ENCODE measurements at regions not wholly inside any gene's neighbourhood (a gene's known extent, or its start where the extent isn't known, plus 50 kb on each side); places are given as distances from the start of the nearest gene placed in this dataset.

DNA sequence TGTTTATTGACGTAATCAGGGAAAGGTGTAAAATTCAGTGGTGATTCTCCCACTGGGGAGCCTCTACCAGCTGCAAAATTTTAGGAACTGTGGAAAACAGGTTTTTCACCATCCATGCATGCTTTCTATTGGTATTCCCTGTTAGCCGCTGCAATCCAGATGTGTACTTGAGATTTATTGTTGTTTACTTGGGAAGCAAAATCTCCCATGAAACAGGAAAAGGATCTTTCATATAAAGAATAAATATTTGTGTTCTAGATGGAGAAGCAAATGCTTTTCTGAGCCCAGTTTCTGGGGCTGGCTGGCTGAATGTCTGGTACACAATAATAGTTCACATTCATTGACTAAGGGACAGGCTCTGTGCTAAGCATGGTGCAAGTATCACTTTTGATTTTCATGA is 144.6 kb upstream of the RASGRP1 start (continued):
- TF ChIP-seq ZNF281 (CRISPR knock-in tag; IDR thresholded peaks at IDR 0.05): no peak
- no peak for TF ChIP-seq SP1 (CRISPR knock-in tag; conservative IDR thresholded peaks at IDR 0.05)
- TF ChIP-seq, protein P1, sequence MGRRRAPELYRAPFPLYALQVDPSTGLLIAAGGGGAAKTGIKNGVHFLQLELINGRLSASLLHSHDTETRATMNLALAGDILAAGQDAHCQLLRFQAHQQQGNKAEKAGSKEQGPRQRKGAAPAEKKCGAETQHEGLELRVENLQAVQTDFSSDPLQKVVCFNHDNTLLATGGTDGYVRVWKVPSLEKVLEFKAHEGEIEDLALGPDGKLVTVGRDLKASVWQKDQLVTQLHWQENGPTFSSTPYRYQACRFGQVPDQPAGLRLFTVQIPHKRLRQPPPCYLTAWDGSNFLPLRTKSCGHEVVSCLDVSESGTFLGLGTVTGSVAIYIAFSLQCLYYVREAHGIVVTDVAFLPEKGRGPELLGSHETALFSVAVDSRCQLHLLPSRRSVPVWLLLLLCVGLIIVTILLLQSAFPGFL (CRISPR knock-in tag; IDR thresholded peaks at IDR 0.05; ENCODE audit: borderline replicate concordance): no peak
- no peak for TF ChIP-seq PRDM15 (CRISPR knock-in tag; IDR thresholded peaks at IDR 0.05)
- TF ChIP-seq KAT7 (CRISPR knock-in tag; IDR thresholded peaks at IDR 0.05; ENCODE audit: borderline replicate concordance): no peak

DNA sequence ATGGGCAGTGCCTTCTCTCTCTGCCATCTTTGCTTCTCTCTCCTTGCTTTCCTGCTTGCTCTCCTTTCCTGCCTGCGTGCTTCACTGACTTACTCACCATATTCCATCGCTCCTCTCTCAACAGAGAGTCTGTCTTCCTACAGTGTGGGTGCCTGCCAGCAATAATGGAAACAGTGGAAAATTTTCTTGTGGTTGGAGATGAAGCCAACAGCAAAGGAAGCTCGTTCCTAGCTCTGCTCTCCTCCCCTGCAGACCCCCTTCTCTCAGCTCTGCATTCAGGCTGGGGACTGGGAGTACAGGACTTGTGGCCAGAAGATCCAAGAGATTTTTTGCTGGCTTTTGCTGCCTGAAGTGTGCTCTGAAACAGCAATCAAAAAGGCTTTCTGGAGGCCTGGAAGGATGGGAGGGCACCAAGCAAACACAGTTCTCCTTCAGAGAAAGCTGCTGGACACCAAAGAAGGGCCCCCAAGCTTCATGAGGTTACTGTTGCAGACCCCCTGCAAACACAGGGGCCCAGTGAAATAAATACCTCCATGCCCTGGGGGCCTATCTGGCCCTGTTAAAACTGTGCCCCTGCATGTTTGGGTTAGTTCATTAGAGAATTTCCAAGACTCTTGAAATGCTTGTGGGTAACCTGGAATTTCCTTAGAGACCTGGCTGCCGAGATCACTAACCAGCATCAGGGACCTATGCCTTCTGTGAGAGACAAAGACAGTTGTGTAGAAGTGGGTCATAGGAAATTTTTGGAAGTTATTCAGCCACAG is 149.9 kb upstream of the RASGRP1 start:
- no peak for TF ChIP-seq ZNF219 (CRISPR knock-in tag; IDR thresholded peaks at IDR 0.05; ENCODE audit: borderline replicate concordance)
- TF ChIP-seq, protein P2, sequence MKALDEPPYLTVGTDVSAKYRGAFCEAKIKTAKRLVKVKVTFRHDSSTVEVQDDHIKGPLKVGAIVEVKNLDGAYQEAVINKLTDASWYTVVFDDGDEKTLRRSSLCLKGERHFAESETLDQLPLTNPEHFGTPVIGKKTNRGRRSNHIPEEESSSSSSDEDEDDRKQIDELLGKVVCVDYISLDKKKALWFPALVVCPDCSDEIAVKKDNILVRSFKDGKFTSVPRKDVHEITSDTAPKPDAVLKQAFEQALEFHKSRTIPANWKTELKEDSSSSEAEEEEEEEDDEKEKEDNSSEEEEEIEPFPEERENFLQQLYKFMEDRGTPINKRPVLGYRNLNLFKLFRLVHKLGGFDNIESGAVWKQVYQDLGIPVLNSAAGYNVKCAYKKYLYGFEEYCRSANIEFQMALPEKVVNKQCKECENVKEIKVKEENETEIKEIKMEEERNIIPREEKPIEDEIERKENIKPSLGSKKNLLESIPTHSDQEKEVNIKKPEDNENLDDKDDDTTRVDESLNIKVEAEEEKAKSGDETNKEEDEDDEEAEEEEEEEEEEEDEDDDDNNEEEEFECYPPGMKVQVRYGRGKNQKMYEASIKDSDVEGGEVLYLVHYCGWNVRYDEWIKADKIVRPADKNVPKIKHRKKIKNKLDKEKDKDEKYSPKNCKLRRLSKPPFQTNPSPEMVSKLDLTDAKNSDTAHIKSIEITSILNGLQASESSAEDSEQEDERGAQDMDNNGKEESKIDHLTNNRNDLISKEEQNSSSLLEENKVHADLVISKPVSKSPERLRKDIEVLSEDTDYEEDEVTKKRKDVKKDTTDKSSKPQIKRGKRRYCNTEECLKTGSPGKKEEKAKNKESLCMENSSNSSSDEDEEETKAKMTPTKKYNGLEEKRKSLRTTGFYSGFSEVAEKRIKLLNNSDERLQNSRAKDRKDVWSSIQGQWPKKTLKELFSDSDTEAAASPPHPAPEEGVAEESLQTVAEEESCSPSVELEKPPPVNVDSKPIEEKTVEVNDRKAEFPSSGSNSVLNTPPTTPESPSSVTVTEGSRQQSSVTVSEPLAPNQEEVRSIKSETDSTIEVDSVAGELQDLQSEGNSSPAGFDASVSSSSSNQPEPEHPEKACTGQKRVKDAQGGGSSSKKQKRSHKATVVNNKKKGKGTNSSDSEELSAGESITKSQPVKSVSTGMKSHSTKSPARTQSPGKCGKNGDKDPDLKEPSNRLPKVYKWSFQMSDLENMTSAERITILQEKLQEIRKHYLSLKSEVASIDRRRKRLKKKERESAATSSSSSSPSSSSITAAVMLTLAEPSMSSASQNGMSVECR (CRISPR knock-in tag; IDR thresholded peaks at IDR 0.05; ENCODE audit: borderline replicate concordance): no peak
- TF ChIP-seq ESRRA (CRISPR knock-in tag; IDR thresholded peaks at IDR 0.05; ENCODE audit: borderline replicate concordance): no peak
- TF ChIP-seq TP53 (CRISPR knock-in tag; IDR thresholded peaks at IDR 0.05): no peak
- TF ChIP-seq TEAD1 (CRISPR knock-in tag; IDR thresholded peaks at IDR 0.05): no peak
- TF ChIP-seq, protein P3, sequence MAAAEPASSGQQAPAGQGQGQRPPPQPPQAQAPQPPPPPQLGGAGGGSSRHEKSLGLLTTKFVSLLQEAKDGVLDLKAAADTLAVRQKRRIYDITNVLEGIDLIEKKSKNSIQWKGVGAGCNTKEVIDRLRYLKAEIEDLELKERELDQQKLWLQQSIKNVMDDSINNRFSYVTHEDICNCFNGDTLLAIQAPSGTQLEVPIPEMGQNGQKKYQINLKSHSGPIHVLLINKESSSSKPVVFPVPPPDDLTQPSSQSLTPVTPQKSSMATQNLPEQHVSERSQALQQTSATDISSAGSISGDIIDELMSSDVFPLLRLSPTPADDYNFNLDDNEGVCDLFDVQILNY (CRISPR knock-in tag; IDR thresholded peaks at IDR 0.05): no peak
- TF ChIP-seq, protein P4, sequence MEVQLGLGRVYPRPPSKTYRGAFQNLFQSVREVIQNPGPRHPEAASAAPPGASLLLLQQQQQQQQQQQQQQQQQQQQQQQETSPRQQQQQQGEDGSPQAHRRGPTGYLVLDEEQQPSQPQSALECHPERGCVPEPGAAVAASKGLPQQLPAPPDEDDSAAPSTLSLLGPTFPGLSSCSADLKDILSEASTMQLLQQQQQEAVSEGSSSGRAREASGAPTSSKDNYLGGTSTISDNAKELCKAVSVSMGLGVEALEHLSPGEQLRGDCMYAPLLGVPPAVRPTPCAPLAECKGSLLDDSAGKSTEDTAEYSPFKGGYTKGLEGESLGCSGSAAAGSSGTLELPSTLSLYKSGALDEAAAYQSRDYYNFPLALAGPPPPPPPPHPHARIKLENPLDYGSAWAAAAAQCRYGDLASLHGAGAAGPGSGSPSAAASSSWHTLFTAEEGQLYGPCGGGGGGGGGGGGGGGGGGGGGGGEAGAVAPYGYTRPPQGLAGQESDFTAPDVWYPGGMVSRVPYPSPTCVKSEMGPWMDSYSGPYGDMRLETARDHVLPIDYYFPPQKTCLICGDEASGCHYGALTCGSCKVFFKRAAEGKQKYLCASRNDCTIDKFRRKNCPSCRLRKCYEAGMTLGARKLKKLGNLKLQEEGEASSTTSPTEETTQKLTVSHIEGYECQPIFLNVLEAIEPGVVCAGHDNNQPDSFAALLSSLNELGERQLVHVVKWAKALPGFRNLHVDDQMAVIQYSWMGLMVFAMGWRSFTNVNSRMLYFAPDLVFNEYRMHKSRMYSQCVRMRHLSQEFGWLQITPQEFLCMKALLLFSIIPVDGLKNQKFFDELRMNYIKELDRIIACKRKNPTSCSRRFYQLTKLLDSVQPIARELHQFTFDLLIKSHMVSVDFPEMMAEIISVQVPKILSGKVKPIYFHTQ (CRISPR knock-in tag; IDR thresholded peaks at IDR 0.05): no peak
- no peak for TF ChIP-seq ZNF671 (CRISPR knock-in tag; IDR thresholded peaks at IDR 0.05)
- POLR2A ChIA-PET: no interaction called here
- no peaks in the 10 kb centered on the region; the same call in 1 of the 2 replicates for H3K27me3 Mint-ChIP-seq (ENCODE audit: low read depth)
- CTCF ChIA-PET: interaction anchor here (0.7 kb wide), 1 partner anchor 15 kb away, joined by 3 read pairs; no protein-coding TSS in a partner anchor
- H3K9me3 Mint-ChIP-seq: peaks cover 13% of the 10 kb centered on the region
- peaks cover 2% of the 10 kb centered on the region for H3K4me1 Mint-ChIP-seq
- H3K4me3 Mint-ChIP-seq: no peak overlapping the region
- no peaks in the 10 kb centered on the region for H3K36me3 Mint-ChIP-seq
- H3K27ac Mint-ChIP-seq: no peak overlapping the region
- ATAC-seq (no peak), DNase-seq (ENCODE audit: low spot score) (no peak)
